Naive thymus-derived CD4-positive, alpha-beta T cell (primary cell): ENCODE measurements at regions not wholly inside any gene's neighbourhood (a gene's known extent, or its start where the extent isn't known, plus 50 kb on each side); places are given as distances from the start of the nearest gene placed in this dataset.

Source experiments
- ATAC-seq: fragments of 150-1000 bp; cut with Tn5 transposase; 2 replicates; pipeline ENCODE4 v1.10.0; 2021; ENCODE audit warnings: mild to moderate bottlenecking, moderate library complexity
- CTCF ChIA-PET: fragments of 350-600 bp; sonication (Branson Sonifier 250); formaldehyde crosslinking; loops from one replicate; lab custom pipeline; 2021; ENCODE audit warnings: antibody characterized with exemption; lab: Charles Lee
- POLR2A ChIA-PET: fragments of 350-600 bp; sonication (Branson Sonifier 250); formaldehyde crosslinking; loops from one replicate; lab custom pipeline; 2021; ENCODE audit warnings: antibody characterized with exemption, inconsistent platforms; lab: Charles Lee
- DNase-seq, 9 donors: peaks; one replicate each; pipeline versions ENCODE4 v3.0.0 to v3.0.0-alpha.2; 2020 to 2022; ENCODE audit warnings: mixed read lengths in 1 of 9
- H3K27ac ChIP-seq: one replicate; pipeline ENCODE4 v1.7.0; 2013; ENCODE audit warnings: mild to moderate bottlenecking, low read depth, low read length, moderate library complexity
- H3K27me3 ChIP-seq, 2 donors: one replicate each; pipeline ENCODE4 v1.7.0; 2013; ENCODE audit warnings: low read length in 2 of 2, mild to moderate bottlenecking in 2 of 2, moderate library complexity in 2 of 2; ENCODE audit not compliant: control insufficient read depth in 2 of 2, insufficient read depth in 2 of 2
- H3K36me3 ChIP-seq, 3 experiments: 1 replicate in 2 of 3; 2 replicates in 1 of 3; pipeline ENCODE4 v1.7.0; 2013; ENCODE audit warnings: low read length in 3 of 3, mild to moderate bottlenecking in 3 of 3, moderate library complexity in 1 of 3; ENCODE audit not compliant: insufficient read depth in 3 of 3, control insufficient read depth in 2 of 3
- H3K4me1 ChIP-seq, 2 donors: one replicate each; pipeline ENCODE4 v1.7.0; 2013; ENCODE audit warnings: low read length in 2 of 2, mild to moderate bottlenecking in 2 of 2, moderate library complexity in 1 of 2; ENCODE audit not compliant: control insufficient read depth in 2 of 2, insufficient read depth in 2 of 2
- H3K4me3 ChIP-seq: 2 replicates; pipeline ENCODE4 v1.7.0; 2013; ENCODE audit warnings: mild to moderate bottlenecking, low read length
- H3K9me3 ChIP-seq, 3 experiments: 1 replicate in 2 of 3; 2 replicates in 1 of 3; pipeline ENCODE4 v1.7.0; 2013; ENCODE audit warnings: low read length in 3 of 3; ENCODE audit not compliant: control insufficient read depth in 2 of 3
- H3K27ac Mint-ChIP-seq, 9 donors: one replicate each; pipeline ENCODE4 v1.8.0; 2020 to 2022; ENCODE audit warnings: mixed read lengths in 9 of 9, mild to moderate bottlenecking in 8 of 9, moderate library complexity in 5 of 9, inconsistent platforms in 2 of 9
- H3K27me3 Mint-ChIP-seq, 5 donors: one replicate each; pipeline ENCODE4 v1.8.0; 2021 to 2022; ENCODE audit warnings: mixed read lengths in 5 of 5, mild to moderate bottlenecking in 1 of 5
- H3K36me3 Mint-ChIP-seq, 5 donors: one replicate each; pipeline ENCODE4 v1.8.0; 2020 to 2022; ENCODE audit warnings: mixed read lengths in 5 of 5, mild to moderate bottlenecking in 3 of 5, inconsistent platforms in 1 of 5
- H3K4me1 Mint-ChIP-seq, 7 donors: one replicate each; pipeline ENCODE4 v1.8.0; 2020 to 2022; ENCODE audit warnings: mixed read lengths in 7 of 7, mild to moderate bottlenecking in 3 of 7, inconsistent platforms in 1 of 7
- H3K4me3 Mint-ChIP-seq, 10 donors: one replicate each; pipeline ENCODE4 v1.8.0; 2020 to 2022; ENCODE audit warnings: mild to moderate bottlenecking in 10 of 10, mixed read lengths in 10 of 10, moderate library complexity in 6 of 10, inconsistent platforms in 2 of 10
- H3K9me3 Mint-ChIP-seq, 11 donors: one replicate each; pipeline ENCODE4 v1.8.0; 2020 to 2022; ENCODE audit warnings: mixed read lengths in 11 of 11, mild to moderate bottlenecking in 4 of 11, inconsistent platforms in 1 of 11, moderate library complexity in 1 of 11
- intact Hi-C, 2 donors: fragments of 100-400 bp; cut with micrococcal nuclease; formaldehyde crosslinking; loops; one replicate each; pipeline ENCODE4 v1.15.1; 2023

DNA sequence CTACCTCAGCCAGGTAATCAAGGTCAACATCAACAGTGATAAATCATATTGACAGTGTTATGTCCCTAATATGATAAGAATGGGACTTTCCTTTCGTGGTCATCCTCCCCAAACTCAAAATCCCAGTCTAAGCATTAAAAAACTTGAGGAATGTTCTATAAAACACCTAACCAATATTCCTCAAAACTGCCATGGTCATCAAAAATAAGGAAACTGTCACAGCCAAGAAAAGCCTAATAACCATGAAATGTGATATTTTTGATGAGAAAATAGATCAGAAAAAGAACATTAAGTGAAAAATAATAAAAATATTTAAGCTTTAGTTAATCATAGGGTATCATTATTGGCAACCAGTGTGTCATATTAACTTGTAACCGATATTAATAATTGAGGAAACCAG is 232.1 kb upstream of the ATP10B start:
- intact Hi-C loops: no loop called here
- H3K36me3 Mint-ChIP-seq: no peaks in the 10 kb centered on the region
- H3K36me3 ChIP-seq: no peaks in the 10 kb centered on the region
- POLR2A ChIA-PET: no interaction called here
- H3K4me1 Mint-ChIP-seq: no peaks in the 10 kb centered on the region
- ATAC-seq (no peak), DNase-seq (no peak)
- H3K27ac ChIP-seq: no peak overlapping the region
- no peak overlapping the region for H3K4me3 ChIP-seq
- CTCF ChIA-PET: no interaction called here
- H3K9me3 ChIP-seq: no peaks in the 10 kb centered on the region
- no peak overlapping the region for H3K27ac Mint-ChIP-seq
- no peaks in the 10 kb centered on the region for H3K4me1 ChIP-seq
- H3K27me3 ChIP-seq: no peaks in the 10 kb centered on the region
- peaks cover 0 to 10% (median 1%) of the 10 kb centered on the region in 11 donors for H3K9me3 Mint-ChIP-seq
- no peak overlapping the region for H3K4me3 Mint-ChIP-seq
- no peaks in the 10 kb centered on the region for H3K27me3 Mint-ChIP-seq

DNA sequence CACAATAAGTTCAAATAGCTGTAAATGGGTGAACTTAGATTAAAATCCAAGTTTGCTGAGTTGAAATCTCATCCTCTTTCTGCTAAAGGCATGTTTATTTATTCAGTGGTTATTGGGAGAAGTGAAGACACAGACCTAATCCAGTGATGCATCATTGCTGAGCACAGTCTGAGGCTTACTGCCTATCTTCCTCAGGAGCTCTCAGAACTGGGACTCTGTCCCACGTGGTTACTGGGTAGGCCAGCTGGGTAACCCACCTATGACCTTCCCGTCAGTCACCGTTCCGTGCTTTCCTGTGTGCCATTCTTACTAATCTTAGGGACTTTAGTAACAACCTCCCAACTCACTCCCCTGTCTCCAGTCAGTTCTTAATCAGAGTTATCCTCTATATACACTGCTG is 226.8 kb upstream of the ATP10B start:
- H3K36me3 ChIP-seq: no peaks in the 10 kb centered on the region
- Mint-ChIP-seq H3K27me3 (no peaks in the 10 kb centered on the region), H3K27ac (no peak overlapping the region), H3K9me3 (peaks cover 0 to 13% (median 4%) of the 10 kb centered on the region in 11 donors), H3K4me1 (no peaks in the 10 kb centered on the region), H3K4me3 (no peak overlapping the region), H3K36me3 (no peaks in the 10 kb centered on the region)
- no peak overlapping the region for H3K27ac ChIP-seq
- H3K27me3 ChIP-seq: no peaks in the 10 kb centered on the region
- ChIA-PET POLR2A (no interaction called here), CTCF (no interaction called here)
- H3K9me3 ChIP-seq: no peaks in the 10 kb centered on the region
- ATAC-seq: no peak
- H3K4me1 ChIP-seq: no peaks in the 10 kb centered on the region
- intact Hi-C loops: no loop called here
- H3K4me3 ChIP-seq: no peak overlapping the region
- no peak for DNase-seq

DNA sequence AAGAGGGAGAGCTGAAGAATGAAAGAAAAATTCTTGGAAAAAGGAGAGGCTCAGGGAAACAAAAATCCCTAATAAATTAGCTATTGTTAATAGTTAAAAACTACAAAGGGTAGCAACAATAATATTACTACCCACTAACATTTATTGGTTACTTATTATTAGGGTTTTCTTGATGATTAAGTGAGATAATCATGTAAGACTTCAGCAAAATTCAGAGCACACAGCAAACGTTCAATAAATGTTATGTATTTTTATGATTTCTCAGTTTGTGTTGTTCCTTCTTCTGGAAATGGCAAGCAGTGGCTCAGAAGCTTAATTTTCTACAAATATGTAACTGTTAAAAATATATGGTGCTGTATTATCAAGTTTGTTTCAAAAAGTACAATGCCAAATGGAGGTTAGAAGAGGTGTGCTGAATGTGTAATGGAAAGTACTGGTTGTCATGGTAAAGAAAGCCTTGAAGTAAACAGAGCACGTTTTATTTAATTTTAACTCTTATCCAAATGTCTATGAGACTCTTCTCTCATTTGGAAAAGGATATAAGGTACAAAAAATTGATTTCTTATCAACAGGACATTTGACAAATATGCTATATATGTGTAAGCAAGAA is 226.0 kb upstream of the ATP10B start:
- intact Hi-C loops: no loop called here
- no peak for ATAC-seq
- no peak overlapping the region for H3K27ac ChIP-seq
- no peak for DNase-seq
- H3K36me3 ChIP-seq: no peaks in the 10 kb centered on the region
- no peaks in the 10 kb centered on the region for H3K9me3 ChIP-seq
- H3K27me3 Mint-ChIP-seq: no peaks in the 10 kb centered on the region
- no peaks in the 10 kb centered on the region for H3K4me1 Mint-ChIP-seq
- ChIA-PET CTCF (no interaction called here), POLR2A (no interaction called here)
- peaks cover 0 to 13% (median 4%) of the 10 kb centered on the region in 11 donors for H3K9me3 Mint-ChIP-seq
- no peaks in the 10 kb centered on the region for H3K36me3 Mint-ChIP-seq
- H3K27ac Mint-ChIP-seq: no peak overlapping the region
- no peak overlapping the region for H3K4me3 ChIP-seq
- H3K4me1 ChIP-seq: no peaks in the 10 kb centered on the region
- no peak overlapping the region for H3K4me3 Mint-ChIP-seq
- H3K27me3 ChIP-seq: no peaks in the 10 kb centered on the region

DNA sequence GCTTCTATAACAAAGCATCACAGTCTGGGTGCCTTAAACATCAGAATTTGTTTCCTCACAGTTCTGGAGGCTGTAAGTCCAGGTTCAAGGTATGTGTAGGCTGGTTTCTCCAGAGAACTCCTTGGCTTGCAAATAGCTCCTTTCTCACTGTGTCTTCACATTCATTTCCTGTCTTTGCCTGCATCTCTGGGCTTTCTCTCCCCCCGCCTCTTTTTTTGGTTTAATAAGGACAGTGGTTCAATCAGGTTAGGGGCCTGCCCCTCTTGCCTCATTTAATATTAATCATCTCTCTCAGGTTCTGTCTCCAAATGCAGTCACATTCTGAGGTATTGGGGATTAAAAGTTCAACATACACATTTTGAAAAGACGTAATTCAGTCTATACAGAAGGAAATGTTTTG is 225.5 kb upstream of the ATP10B start:
- H3K4me1 Mint-ChIP-seq: no peaks in the 10 kb centered on the region
- H3K36me3 Mint-ChIP-seq: no peaks in the 10 kb centered on the region
- Histone ChIP-seq H3K4me3 (no peak overlapping the region), H3K27me3 (no peaks in the 10 kb centered on the region), H3K4me1 (no peaks in the 10 kb centered on the region), H3K27ac (no peak overlapping the region), H3K9me3 (no peaks in the 10 kb centered on the region), H3K36me3 (no peaks in the 10 kb centered on the region)
- ChIA-PET CTCF (no interaction called here), POLR2A (no interaction called here)
- H3K9me3 Mint-ChIP-seq: peaks cover 0 to 12% (median 3%) of the 10 kb centered on the region in 11 donors
- DNase-seq (no peak), ATAC-seq (no peak)
- H3K27me3 Mint-ChIP-seq: no peaks in the 10 kb centered on the region
- intact Hi-C loops: no loop called here
- H3K4me3 Mint-ChIP-seq: no peak overlapping the region
- no peak overlapping the region for H3K27ac Mint-ChIP-seq

DNA sequence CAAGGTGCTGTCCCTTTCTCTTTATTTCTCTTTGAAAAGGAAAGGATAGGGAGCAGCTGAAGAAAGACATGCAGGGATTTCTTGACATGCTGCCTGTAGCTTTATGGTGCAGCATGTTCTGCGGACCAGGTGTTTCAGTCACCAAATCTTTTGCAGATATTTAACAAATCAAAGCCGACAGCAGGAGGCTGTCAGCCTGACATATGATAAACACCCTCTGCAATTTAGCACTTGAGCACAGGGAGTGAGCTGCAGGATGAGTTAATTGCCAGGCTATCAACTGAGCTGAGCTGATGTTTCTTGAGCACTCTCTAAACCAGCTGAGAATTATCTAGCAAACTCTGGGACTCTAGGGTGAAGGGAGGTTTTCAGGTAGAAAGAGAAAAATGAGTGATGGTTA is 212.8 kb upstream of the ATP10B start:
- Mint-ChIP-seq H3K27ac (no peak overlapping the region), H3K4me1 (no peaks in the 10 kb centered on the region), H3K4me3 (no peak overlapping the region), H3K36me3 (no peaks in the 10 kb centered on the region), H3K9me3 (peaks cover 0 to 7% (median 3%) of the 10 kb centered on the region in 11 donors), H3K27me3 (peaks cover 0 to 11% (median 0%) of the 10 kb centered on the region in 5 donors)
- Histone ChIP-seq H3K27ac (no peak overlapping the region), H3K4me3 (no peak overlapping the region), H3K4me1 (no peaks in the 10 kb centered on the region), H3K9me3 (no peaks in the 10 kb centered on the region), H3K27me3 (no peaks in the 10 kb centered on the region), H3K36me3 (no peaks in the 10 kb centered on the region)
- ATAC-seq (no peak), DNase-seq (no peak)
- CTCF ChIA-PET: no interaction called here
- POLR2A ChIA-PET: no interaction called here
- intact Hi-C loops: no loop called here

DNA sequence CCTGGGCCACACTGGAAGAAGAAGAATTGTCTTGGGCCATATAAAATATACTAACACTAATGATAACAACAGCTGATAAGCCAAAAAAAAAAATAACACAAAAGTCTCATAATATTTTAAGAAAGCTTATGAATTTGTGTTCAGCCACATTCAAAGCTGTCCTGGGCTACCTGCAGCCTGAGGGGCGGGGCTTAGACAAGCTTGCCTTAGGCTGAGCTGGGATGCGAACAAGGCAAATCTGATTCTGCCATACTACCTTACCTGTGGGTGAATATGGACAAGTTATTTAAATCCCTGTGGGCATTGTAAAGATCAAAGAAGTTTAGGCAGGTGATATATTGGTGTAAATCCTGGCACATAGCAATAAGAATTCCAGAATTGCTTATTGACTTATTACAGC is 212.3 kb upstream of the ATP10B start:
- ATAC-seq: no peak

DNA sequence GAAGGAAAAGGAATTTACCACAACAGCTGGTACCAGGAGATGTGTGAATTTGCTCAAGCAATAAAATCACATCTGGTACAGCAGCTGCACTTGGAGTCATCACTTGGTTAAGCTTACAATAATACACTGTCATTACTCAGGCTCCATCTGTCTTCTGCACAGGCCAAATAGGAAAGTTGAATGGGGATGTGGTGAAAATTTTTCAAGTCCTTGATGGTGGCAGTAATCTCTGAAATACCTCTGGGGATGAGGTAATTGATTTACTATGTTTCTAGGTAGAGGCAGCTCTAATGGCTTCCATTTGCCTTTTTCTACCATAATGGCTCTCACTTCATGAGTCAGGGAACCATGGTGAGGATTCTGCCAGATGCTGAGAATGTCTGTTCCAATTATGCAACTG is 206.8 kb upstream of the ATP10B start:
- ATAC-seq: no peak
- H3K27me3 ChIP-seq: no peaks in the 10 kb centered on the region
- H3K36me3 Mint-ChIP-seq: no peaks in the 10 kb centered on the region
- H3K27ac Mint-ChIP-seq: no peak overlapping the region
- POLR2A ChIA-PET: no interaction called here
- no peaks in the 10 kb centered on the region for H3K36me3 ChIP-seq
- no peak overlapping the region for H3K27ac ChIP-seq
- CTCF ChIA-PET: no interaction called here
- no peaks in the 10 kb centered on the region for H3K4me1 ChIP-seq
- no peaks in the 10 kb centered on the region for H3K4me1 Mint-ChIP-seq
- intact Hi-C loops: no loop called here
- H3K9me3 ChIP-seq: no peaks in the 10 kb centered on the region
- no peak overlapping the region for H3K4me3 ChIP-seq
- H3K27me3 Mint-ChIP-seq: peaks cover 0 to 7% (median 0%) of the 10 kb centered on the region in 5 donors
- H3K9me3 Mint-ChIP-seq: peaks cover 0 to 10% (median 0%) of the 10 kb centered on the region in 11 donors
- DNase-seq: no peak
- H3K4me3 Mint-ChIP-seq: no peak overlapping the region

More for the DNA sequence above, 212.3 kb upstream of the ATP10B start:
- Mint-ChIP-seq H3K4me3 (no peak overlapping the region), H3K27ac (no peak overlapping the region), H3K9me3 (peaks cover 0 to 7% (median 0%) of the 10 kb centered on the region in 11 donors), H3K36me3 (no peaks in the 10 kb centered on the region), H3K27me3 (peaks cover 0 to 7% (median 0%) of the 10 kb centered on the region in 5 donors), H3K4me1 (no peaks in the 10 kb centered on the region)
- Histone ChIP-seq H3K27me3 (no peaks in the 10 kb centered on the region), H3K4me3 (no peak overlapping the region), H3K27ac (no peak overlapping the region), H3K4me1 (no peaks in the 10 kb centered on the region), H3K36me3 (no peaks in the 10 kb centered on the region), H3K9me3 (no peaks in the 10 kb centered on the region)
- intact Hi-C loops: no loop called here
- POLR2A ChIA-PET: no interaction called here
- CTCF ChIA-PET: no interaction called here
- DNase-seq: no peak
